ENCODE measurements at regions not wholly inside any gene's neighbourhood (a gene's known extent, or its start where the extent isn't known, plus 50 kb on each side); places are given as distances from the start of the nearest gene placed in this dataset.

- TF ChIP-seq, protein P1, sequence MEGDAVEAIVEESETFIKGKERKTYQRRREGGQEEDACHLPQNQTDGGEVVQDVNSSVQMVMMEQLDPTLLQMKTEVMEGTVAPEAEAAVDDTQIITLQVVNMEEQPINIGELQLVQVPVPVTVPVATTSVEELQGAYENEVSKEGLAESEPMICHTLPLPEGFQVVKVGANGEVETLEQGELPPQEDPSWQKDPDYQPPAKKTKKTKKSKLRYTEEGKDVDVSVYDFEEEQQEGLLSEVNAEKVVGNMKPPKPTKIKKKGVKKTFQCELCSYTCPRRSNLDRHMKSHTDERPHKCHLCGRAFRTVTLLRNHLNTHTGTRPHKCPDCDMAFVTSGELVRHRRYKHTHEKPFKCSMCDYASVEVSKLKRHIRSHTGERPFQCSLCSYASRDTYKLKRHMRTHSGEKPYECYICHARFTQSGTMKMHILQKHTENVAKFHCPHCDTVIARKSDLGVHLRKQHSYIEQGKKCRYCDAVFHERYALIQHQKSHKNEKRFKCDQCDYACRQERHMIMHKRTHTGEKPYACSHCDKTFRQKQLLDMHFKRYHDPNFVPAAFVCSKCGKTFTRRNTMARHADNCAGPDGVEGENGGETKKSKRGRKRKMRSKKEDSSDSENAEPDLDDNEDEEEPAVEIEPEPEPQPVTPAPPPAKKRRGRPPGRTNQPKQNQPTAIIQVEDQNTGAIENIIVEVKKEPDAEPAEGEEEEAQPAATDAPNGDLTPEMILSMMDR (IDR thresholded peaks at IDR 0.05; ENCODE audit: insufficient read depth, low read length, missing control alignments), result no peak
- ChIA-PET CTCF (no interaction called here), POLR2A (no interaction called here)
- H3K4me3 ChIP-seq (ENCODE audit: low read depth, low read length), result no peak overlapping the region
- DNase-seq (ENCODE audit: low read depth, low spot score), result no peak
These were observed 62.2 kb upstream of the GIMD1 start for GRCh38 chr4:106430797-106431196.

DNA sequence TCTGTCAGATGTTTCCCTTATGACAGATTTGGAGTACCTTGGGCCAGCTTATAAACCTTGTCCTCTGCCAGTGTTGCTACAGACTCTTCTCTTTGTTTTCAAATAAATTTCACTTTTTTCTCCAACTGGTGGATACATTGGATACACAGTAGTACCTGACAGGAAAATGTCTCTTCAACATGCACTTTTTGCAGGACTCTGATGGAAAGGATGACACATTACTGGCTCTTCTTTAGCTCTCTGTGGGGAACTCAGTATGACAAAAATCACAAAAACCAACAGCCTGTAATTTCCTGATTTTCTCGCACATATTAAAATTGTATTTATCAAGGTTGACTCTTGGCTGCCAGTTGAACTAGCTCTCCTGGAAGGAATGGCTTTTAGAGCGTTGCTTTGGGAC is 61.3 kb upstream of the GIMD1 start:
- ChIA-PET POLR2A (no interaction called here), CTCF (interaction anchor here (1.1 kb wide), 1 partner anchor 10 kb away, joined by 3 read pairs; no protein-coding TSS in a partner anchor)
- no peak for DNase-seq (ENCODE audit: low read depth, low spot score)
- no peak overlapping the region for H3K4me3 ChIP-seq (ENCODE audit: low read depth, low read length)
- TF ChIP-seq, protein P1 (IDR thresholded peaks at IDR 0.05; ENCODE audit: insufficient read depth, low read length, missing control alignments), result no peak

DNA sequence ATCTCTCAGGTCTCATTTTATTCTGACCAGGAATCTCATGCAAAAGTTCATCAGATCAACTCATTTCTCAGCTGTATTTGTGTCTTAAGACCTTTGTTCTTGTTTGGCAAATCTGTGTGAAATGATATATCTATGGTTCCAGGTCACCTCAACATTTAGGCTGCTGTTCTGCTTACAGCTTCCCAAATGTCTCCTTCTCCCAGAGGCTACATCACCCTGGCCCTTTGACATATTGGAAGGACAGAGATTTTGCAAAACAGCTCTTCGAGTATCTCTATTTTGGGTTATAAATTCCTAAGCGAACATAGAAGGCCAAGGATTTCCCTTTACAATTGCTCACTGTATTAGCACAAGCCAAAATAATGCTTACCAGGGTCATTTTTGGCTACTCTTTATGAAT is 57.5 kb upstream of the GIMD1 start:
- CTCF ChIA-PET, result no interaction called here
- no peak overlapping the region for H3K4me3 ChIP-seq (ENCODE audit: low read depth, low read length)
- DNase-seq (ENCODE audit: low read depth, low spot score), result no peak
- TF ChIP-seq, protein P1 (IDR thresholded peaks at IDR 0.05; ENCODE audit: insufficient read depth, low read length, missing control alignments), result no peak
- POLR2A ChIA-PET, result no interaction called here

DNA sequence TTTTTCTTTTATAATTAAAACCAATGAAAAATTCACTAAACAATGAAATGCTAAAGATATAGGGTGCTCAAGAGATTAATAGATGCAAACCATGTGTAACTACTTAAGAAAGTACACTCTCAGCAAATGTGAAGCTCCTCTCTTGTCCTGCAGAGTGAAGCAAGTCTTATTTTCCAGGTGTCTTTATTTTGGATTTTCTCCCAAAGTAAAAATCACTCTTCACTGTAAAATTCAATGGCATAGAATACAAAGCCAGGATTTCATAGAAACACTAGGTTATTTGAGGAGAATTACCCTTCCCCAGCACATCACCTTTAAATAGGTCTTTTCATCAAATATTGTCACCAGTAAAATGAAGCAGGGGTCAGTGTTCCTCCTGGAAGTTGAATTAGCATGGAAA is 57.0 kb upstream of the GIMD1 start:
- DNase-seq (ENCODE audit: low read depth, low spot score), result no peak
- TF ChIP-seq, protein P1 (IDR thresholded peaks at IDR 0.05; ENCODE audit: insufficient read depth, low read length, missing control alignments), result no peak
- ChIA-PET CTCF (no interaction called here), POLR2A (no interaction called here)
- no peak overlapping the region for H3K4me3 ChIP-seq (ENCODE audit: low read depth, low read length)

DNA sequence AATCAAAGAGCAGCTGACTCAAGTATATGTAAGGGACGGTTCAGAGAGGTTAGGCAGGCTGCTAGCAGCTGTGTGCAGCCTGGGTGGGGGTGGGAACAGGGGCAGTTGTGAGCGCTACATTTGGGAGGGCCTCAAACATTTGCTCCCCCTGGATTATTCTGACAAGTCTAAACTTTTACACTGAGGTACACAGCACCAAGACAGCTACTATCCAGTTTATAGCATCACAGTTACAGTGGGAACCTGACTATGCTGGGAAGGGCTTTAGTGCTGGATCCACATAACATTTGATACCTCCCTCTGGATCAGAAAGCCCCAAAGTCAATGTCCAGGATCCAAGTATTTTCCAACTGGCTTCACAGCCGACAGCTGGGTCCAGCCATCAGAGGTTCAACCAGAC is 55.8 kb upstream of the GIMD1 start:
- CTCF ChIA-PET, result no interaction called here

DNA sequence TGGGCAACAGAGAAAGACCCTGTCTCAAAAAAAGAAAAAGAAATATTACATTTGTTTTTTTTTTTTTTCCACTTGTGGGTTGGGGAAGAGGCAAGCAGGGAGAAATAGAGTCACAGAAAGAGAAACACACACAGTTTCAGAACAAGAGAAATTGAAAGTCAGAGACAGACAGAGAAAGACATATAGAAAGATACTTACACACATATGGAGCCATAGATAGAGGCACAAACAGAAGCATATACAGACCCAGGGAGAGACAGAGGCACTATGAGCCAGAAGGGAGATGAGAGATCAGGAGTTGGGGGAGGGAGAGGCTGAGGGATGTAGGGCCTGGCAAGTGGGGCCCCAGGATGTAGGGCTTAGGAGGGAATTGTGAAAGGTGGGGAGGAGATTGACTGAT is 55.2 kb upstream of the GIMD1 start:
- TF ChIP-seq, protein P1 (IDR thresholded peaks at IDR 0.05; ENCODE audit: insufficient read depth, low read length, missing control alignments), result no peak
- no peak overlapping the region for H3K4me3 ChIP-seq (ENCODE audit: low read depth, low read length)
- CTCF ChIA-PET, result no interaction called here
- POLR2A ChIA-PET, result no interaction called here
- DNase-seq (ENCODE audit: low read depth, low spot score), result no peak

More for the DNA sequence above, 55.8 kb upstream of the GIMD1 start:
- POLR2A ChIA-PET, result no interaction called here
- DNase-seq (ENCODE audit: low read depth, low spot score), result no peak
- no peak overlapping the region for H3K4me3 ChIP-seq (ENCODE audit: low read depth, low read length)
- TF ChIP-seq, protein P1 (IDR thresholded peaks at IDR 0.05; ENCODE audit: insufficient read depth, low read length, missing control alignments), result no peak
